8988T (cell line): ENCODE measurements at regions not wholly inside any gene's neighbourhood (a gene's known extent, or its start where the extent isn't known, plus 50 kb on each side); places are given as distances from the start of the nearest gene placed in this dataset.

Experiments used
- DNase-seq: peaks from one replicate; pipeline ENCODE4 v3.0.0; 2011

GRCh38 chr2:217468042-217468830 is 534.6 kb downstream of the TNS1 start:
- DNase-seq = no peak

- DNase-seq = no peak
Measured at GRCh38 chr2:217467331-217467730, 535.5 kb downstream of the TNS1 start.

- DNase-seq = no peak
Measured at GRCh38 chr2:217466805-217467204, 536.0 kb downstream of the TNS1 start.

GRCh38 chr2:217466104-217466503 is 536.7 kb downstream of the TNS1 start:
- DNase-seq = no peak

- no peak for DNase-seq
Measured at GRCh38 chr2:217465100-217465499, 537.7 kb downstream of the TNS1 start.

GRCh38 chr2:217463402-217464075 is 539.3 kb downstream of the TNS1 start:
- DNase-seq = no peak

- DNase-seq = no peak
Measured at GRCh38 chr2:217462121-217462520, 540.7 kb downstream of the TNS1 start.

GRCh38 chr2:217461674-217462073 is 541.1 kb downstream of the TNS1 start:
- no peak for DNase-seq

- no peak for DNase-seq
Measured at GRCh38 chr2:217459680-217460405, 543.0 kb downstream of the TNS1 start.

- no peak for DNase-seq
Measured at GRCh38 chr2:217459016-217459415, 543.8 kb downstream of the TNS1 start.

- no peak for DNase-seq
Measured at GRCh38 chr2:217456016-217456415, 546.8 kb downstream of the TNS1 start.

- DNase-seq = no peak
Measured at GRCh38 chr2:217452928-217453327, 549.9 kb downstream of the TNS1 start.

GRCh38 chr2:217451666-217452065 is 551.1 kb downstream of the TNS1 start:
- no peak for DNase-seq

GRCh38 chr2:217449444-217449843 is 553.4 kb downstream of the TNS1 start:
- DNase-seq = no peak

GRCh38 chr2:217448860-217449259 is 553.9 kb downstream of the TNS1 start:
- DNase-seq = no peak

GRCh38 chr2:217445723-217446122 is 557.1 kb downstream of the TNS1 start:
- DNase-seq = no peak

GRCh38 chr2:217444932-217445331 is 557.9 kb downstream of the TNS1 start:
- no peak for DNase-seq

- no peak for DNase-seq
Measured at GRCh38 chr2:217444509-217444908, 558.3 kb downstream of the TNS1 start.

GRCh38 chr2:217443601-217444000 is 559.2 kb downstream of the TNS1 start:
- no peak for DNase-seq

GRCh38 chr2:217440000-217440399 is 562.8 kb downstream of the TNS1 start:
- no peak for DNase-seq

- DNase-seq = no peak
Measured at GRCh38 chr2:217438821-217439220, 564.0 kb downstream of the TNS1 start.

GRCh38 chr2:217438136-217438535 is 564.7 kb downstream of the TNS1 start:
- DNase-seq = no peak

- no peak for DNase-seq
Measured at GRCh38 chr2:217437290-217437870, 565.4 kb downstream of the TNS1 start.
